ENCODE measurements at regions not wholly inside any gene's neighbourhood (a gene's known extent, or its start where the extent isn't known, plus 50 kb on each side); places are given as distances from the start of the nearest gene placed in this dataset.

- TF ChIP-seq FOXP2 (optimal IDR thresholded peaks at IDR 0.05; ENCODE audit: borderline replicate concordance, extremely low read depth, extremely low read length, insufficient read depth), result no peak
- no peak for TF ChIP-seq SIN3A (IDR thresholded peaks at IDR 0.05; ENCODE audit: borderline replicate concordance, insufficient read depth, low read length)
Observed at GRCh38 chr10:34045571-34046190, 711.2 kb upstream of the NRP1 start.

DNA sequence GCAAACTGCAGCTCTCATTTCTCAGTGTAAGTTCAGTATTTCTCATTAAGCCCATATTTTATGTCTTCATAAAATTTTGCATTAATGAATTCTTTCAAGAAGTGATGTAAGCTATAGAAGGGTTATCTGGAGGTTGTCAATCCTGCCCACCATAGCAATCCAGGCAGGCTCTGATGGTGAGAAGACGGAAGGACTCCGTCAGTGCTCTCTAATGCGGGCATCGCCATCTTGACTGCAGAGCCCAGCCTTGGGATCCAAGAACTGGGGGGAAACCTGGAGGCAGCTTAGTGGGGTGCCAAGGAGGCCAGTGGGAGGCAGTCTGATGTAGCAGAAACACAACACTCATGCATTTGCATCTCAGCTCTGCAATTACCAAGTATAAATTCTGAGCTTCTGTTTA lies 707.4 kb upstream of the NRP1 start:
- TF ChIP-seq POLR2AphosphoS5 (IDR thresholded peaks at IDR 0.05; ENCODE audit: low read depth, low read length) (no peak), TAF1 (IDR thresholded peaks at IDR 0.05; ENCODE audit: borderline replicate concordance, insufficient read depth, low read length) (no peak), SIN3A (IDR thresholded peaks at IDR 0.05; ENCODE audit: borderline replicate concordance, insufficient read depth, low read length) (no peak), FOXP2 (optimal IDR thresholded peaks at IDR 0.05; ENCODE audit: borderline replicate concordance, extremely low read depth, extremely low read length, insufficient read depth) (no peak)
- TF ChIP-seq, protein P1, sequence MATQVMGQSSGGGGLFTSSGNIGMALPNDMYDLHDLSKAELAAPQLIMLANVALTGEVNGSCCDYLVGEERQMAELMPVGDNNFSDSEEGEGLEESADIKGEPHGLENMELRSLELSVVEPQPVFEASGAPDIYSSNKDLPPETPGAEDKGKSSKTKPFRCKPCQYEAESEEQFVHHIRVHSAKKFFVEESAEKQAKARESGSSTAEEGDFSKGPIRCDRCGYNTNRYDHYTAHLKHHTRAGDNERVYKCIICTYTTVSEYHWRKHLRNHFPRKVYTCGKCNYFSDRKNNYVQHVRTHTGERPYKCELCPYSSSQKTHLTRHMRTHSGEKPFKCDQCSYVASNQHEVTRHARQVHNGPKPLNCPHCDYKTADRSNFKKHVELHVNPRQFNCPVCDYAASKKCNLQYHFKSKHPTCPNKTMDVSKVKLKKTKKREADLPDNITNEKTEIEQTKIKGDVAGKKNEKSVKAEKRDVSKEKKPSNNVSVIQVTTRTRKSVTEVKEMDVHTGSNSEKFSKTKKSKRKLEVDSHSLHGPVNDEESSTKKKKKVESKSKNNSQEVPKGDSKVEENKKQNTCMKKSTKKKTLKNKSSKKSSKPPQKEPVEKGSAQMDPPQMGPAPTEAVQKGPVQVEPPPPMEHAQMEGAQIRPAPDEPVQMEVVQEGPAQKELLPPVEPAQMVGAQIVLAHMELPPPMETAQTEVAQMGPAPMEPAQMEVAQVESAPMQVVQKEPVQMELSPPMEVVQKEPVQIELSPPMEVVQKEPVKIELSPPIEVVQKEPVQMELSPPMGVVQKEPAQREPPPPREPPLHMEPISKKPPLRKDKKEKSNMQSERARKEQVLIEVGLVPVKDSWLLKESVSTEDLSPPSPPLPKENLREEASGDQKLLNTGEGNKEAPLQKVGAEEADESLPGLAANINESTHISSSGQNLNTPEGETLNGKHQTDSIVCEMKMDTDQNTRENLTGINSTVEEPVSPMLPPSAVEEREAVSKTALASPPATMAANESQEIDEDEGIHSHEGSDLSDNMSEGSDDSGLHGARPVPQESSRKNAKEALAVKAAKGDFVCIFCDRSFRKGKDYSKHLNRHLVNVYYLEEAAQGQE (IDR thresholded peaks at IDR 0.05; ENCODE audit: insufficient read depth in 1 of 2, low read depth in 2 of 2, low read length in 2 of 2), result no peak

- no peak for TF ChIP-seq SIN3A (IDR thresholded peaks at IDR 0.05; ENCODE audit: borderline replicate concordance, insufficient read depth, low read length)
- TF ChIP-seq, protein P1 (IDR thresholded peaks at IDR 0.05; ENCODE audit: insufficient read depth in 1 of 2, low read depth in 2 of 2, low read length in 2 of 2), result no peak
- no peak for TF ChIP-seq POLR2AphosphoS5 (IDR thresholded peaks at IDR 0.05; ENCODE audit: low read depth, low read length)
- TF ChIP-seq FOXP2 (optimal IDR thresholded peaks at IDR 0.05; ENCODE audit: borderline replicate concordance, extremely low read depth, extremely low read length, insufficient read depth), result no peak
- TF ChIP-seq TAF1 (IDR thresholded peaks at IDR 0.05; ENCODE audit: borderline replicate concordance, insufficient read depth, low read length), result no peak
Observed at GRCh38 chr10:34037499-34037898, 703.0 kb upstream of the NRP1 start.

DNA sequence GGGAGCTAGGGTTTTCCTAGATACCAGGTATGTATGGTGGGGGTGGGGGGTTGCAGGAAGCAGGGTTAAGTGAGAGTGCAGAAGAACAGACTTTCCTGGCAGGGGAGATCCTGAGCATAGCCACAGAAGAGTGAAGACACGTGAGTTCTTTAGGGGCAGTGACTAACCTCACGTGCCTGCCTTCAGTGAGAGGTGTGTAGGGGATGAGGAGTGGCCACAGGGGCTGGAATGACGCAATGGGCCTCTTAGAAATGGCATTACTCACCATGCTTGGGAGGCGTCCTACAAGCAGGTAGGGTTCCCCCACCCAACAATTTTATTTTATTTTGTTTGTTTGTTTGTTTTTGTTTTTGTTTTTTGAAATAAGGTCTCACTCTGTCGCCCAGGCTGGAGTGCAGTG lies 698.6 kb upstream of the NRP1 start:
- TF ChIP-seq, protein P1 (IDR thresholded peaks at IDR 0.05; ENCODE audit: insufficient read depth in 1 of 2, low read depth in 2 of 2, low read length in 2 of 2), result no peak

DNA sequence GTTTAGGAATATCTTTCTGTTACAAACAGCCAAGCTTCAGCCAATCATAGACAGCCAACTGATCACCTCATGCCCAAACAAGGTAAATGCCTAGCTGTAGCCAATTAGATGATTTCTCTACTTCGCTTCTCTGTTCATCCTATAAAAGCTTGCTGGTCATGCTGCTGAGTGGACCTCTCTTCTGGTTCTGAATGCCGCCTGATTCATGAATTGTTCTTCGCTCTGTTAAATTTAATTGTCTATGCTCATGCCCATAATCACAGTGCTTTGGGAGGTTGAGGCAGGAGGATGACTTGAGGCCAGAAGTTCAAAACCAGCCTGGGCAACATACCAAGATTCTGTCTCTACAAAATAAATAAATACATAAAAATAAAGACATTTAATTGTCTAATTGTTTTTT lies 698.1 kb upstream of the NRP1 start:
- no peak for TF ChIP-seq FOXP2 (optimal IDR thresholded peaks at IDR 0.05; ENCODE audit: borderline replicate concordance, extremely low read depth, extremely low read length, insufficient read depth)
- no peak for TF ChIP-seq SIN3A (IDR thresholded peaks at IDR 0.05; ENCODE audit: borderline replicate concordance, insufficient read depth, low read length)
- TF ChIP-seq TAF1 (IDR thresholded peaks at IDR 0.05; ENCODE audit: borderline replicate concordance, insufficient read depth, low read length), result no peak
- TF ChIP-seq POLR2AphosphoS5 (IDR thresholded peaks at IDR 0.05; ENCODE audit: low read depth, low read length), result no peak
- TF ChIP-seq, protein P1 (IDR thresholded peaks at IDR 0.05; ENCODE audit: insufficient read depth in 1 of 2, low read depth in 2 of 2, low read length in 2 of 2), result no peak

Data from PFSK-1 (cell line).